PC-9 (cell line): ENCODE measurements at regions not wholly inside any gene's neighbourhood (a gene's known extent, or its start where the extent isn't known, plus 50 kb on each side); places are given as distances from the start of the nearest gene placed in this dataset.

ENCODE experiments used
- CTCF ChIP-seq: fragments of 200-600 bp; sonication (generic); conservative IDR thresholded peaks from 2 replicates; pipeline ENCODE4 v1.6.1; 2017; ENCODE audit warnings: mixed run types, antibody characterized with exemption, mild to moderate bottlenecking, moderate library complexity
- EZH2 ChIP-seq: fragments of 200-600 bp; sonication (generic); IDR thresholded peaks from 2 replicates; pipeline ENCODE4 v1.8.0; 2017; ENCODE audit warnings: antibody characterized with exemption, low read depth

- no peak for TF ChIP-seq CTCF
- TF ChIP-seq EZH2, result no peak
Measured at GRCh38 chr3:157913741-157914150, 192.5 kb downstream of the SHOX2 start.
